ENCODE measurements at regions not wholly inside any gene's neighbourhood (a gene's known extent, or its start where the extent isn't known, plus 50 kb on each side); places are given as distances from the start of the nearest gene placed in this dataset.

GRCh38 chr10:70974920-70975319 is 86.6 kb upstream of the PCBD1 start:
- DNase-seq (ENCODE audit: low read depth) = no peak
- H3K4me3 ChIP-seq (ENCODE audit: low read length) = no peak overlapping the region
- TF ChIP-seq CTCF (conservative IDR thresholded peaks at IDR 0.05; ENCODE audit: low read depth, low read length) = no peak

- DNase-seq (ENCODE audit: low read depth) = no peak
- TF ChIP-seq CTCF (conservative IDR thresholded peaks at IDR 0.05; ENCODE audit: low read depth, low read length) = no peak
- H3K4me3 ChIP-seq (ENCODE audit: low read length) = no peak overlapping the region
Observed at GRCh38 chr10:70976063-70976695, 87.8 kb upstream of the PCBD1 start.

- no peak for DNase-seq (ENCODE audit: low read depth)
- TF ChIP-seq CTCF (conservative IDR thresholded peaks at IDR 0.05; ENCODE audit: low read depth, low read length) = no peak
- H3K4me3 ChIP-seq (ENCODE audit: low read length) = no peak overlapping the region
Observed at GRCh38 chr10:70977625-70978024, 89.3 kb upstream of the PCBD1 start.

GRCh38 chr10:70978181-70978580 is 89.8 kb upstream of the PCBD1 start:
- no peak overlapping the region for H3K4me3 ChIP-seq (ENCODE audit: low read length)
- TF ChIP-seq CTCF (conservative IDR thresholded peaks at IDR 0.05; ENCODE audit: low read depth, low read length) = no peak
- DNase-seq (ENCODE audit: low read depth) = no peak

- TF ChIP-seq CTCF (conservative IDR thresholded peaks at IDR 0.05; ENCODE audit: low read depth, low read length) = no peak
- no peak for DNase-seq (ENCODE audit: low read depth)
- H3K4me3 ChIP-seq (ENCODE audit: low read length) = no peak overlapping the region
Observed at GRCh38 chr10:70978816-70979480, 90.6 kb upstream of the PCBD1 start.

GRCh38 chr10:70980687-70981086 is 92.3 kb upstream of the PCBD1 start:
- no peak for TF ChIP-seq CTCF (conservative IDR thresholded peaks at IDR 0.05; ENCODE audit: low read depth, low read length)

More at GRCh38 chr10:70980687-70981086, 92.3 kb upstream of the PCBD1 start:
- no peak for DNase-seq (ENCODE audit: low read depth)
- no peak overlapping the region for H3K4me3 ChIP-seq (ENCODE audit: low read length)

Data from retinal pigment epithelial cell (primary cell).